ENCODE measurements at regions not wholly inside any gene's neighbourhood (a gene's known extent, or its start where the extent isn't known, plus 50 kb on each side); places are given as distances from the start of the nearest gene placed in this dataset.

- Histone ChIP-seq H3K23ac (ENCODE audit: insufficient read length) (no peak overlapping the region), H3K4me2 (ENCODE audit: insufficient read depth in 1 of 2, low read depth in 2 of 2, low read length in 2 of 2) (no peak overlapping the region), H3K36me3 (ENCODE audit: control insufficient read depth in 2 of 4, insufficient read depth in 4 of 4, low read length in 3 of 4) (no peaks in the 10 kb centered on the region), H3K9me3 (ENCODE audit: insufficient read depth in 2 of 2, low read depth in 1 of 2, low read length in 1 of 2) (no peaks in the 10 kb centered on the region), H3K27ac (ENCODE audit: low read depth, low read length) (no peak overlapping the region), H4K20me1 (replicated peaks in 1 of 2; ENCODE audit: control insufficient read depth in 1 of 2, insufficient read depth in 2 of 2, low read length in 2 of 2) (no peaks in the 10 kb centered on the region), H4K91ac (replicated peaks; ENCODE audit: insufficient read length, low read length) (no peak overlapping the region), H2BK120ac (replicated peaks; ENCODE audit: low read depth, low read length) (no peak overlapping the region), H3K56ac (replicated peaks; ENCODE audit: insufficient read length, low read depth, low read length) (no peak overlapping the region), H3K9ac (replicated peaks in 1 of 4; ENCODE audit: extremely low read depth in 1 of 4, low read depth in 3 of 4, low read length in 3 of 4) (no peak overlapping the region), H3K4ac (replicated peaks; ENCODE audit: insufficient read length, low read depth, low read length) (no peak overlapping the region), H2BK20ac (ENCODE audit: low read length) (no peak overlapping the region), H3K79me1 (ENCODE audit: low read depth, low read length) (no peaks in the 10 kb centered on the region), H3K4me1 (replicated peaks in 1 of 4; ENCODE audit: control insufficient read depth in 3 of 4, insufficient read depth in 4 of 4, low read length in 3 of 4) (no peaks in the 10 kb centered on the region), H3K14ac (ENCODE audit: insufficient read length) (no peak overlapping the region), H3K18ac (ENCODE audit: extremely low read depth, low read length) (no peak overlapping the region), H2BK5ac (ENCODE audit: low read depth, low read length) (no peak overlapping the region), H3K79me2 (ENCODE audit: control insufficient read depth in 1 of 2, insufficient read depth in 2 of 2, low read length in 2 of 2) (no peaks in the 10 kb centered on the region), H2AFZ (ENCODE audit: low read length) (no peak overlapping the region), H3K4me3 (ENCODE audit: extremely low read depth in 1 of 4, insufficient read depth in 2 of 4, low read depth in 3 of 4, low read length in 4 of 4) (no peak overlapping the region), H3K27me3 (replicated peaks in 1 of 4; ENCODE audit: control insufficient read depth in 3 of 4, extremely low read depth in 1 of 4, insufficient read depth in 3 of 4, low read length in 3 of 4) (no peaks in the 10 kb centered on the region), H3K23me2 (ENCODE audit: low read depth, low read length) (no peaks in the 10 kb centered on the region), H2BK12ac (ENCODE audit: low read depth, low read length) (no peak overlapping the region), H2BK15ac (ENCODE audit: low read length) (no peak overlapping the region), H4K5ac (ENCODE audit: insufficient read length, low read depth, low read length) (no peak overlapping the region), H2AK5ac (ENCODE audit: low read depth, low read length) (no peak overlapping the region), H4K8ac (ENCODE audit: extremely low read depth, insufficient read depth, low read length) (no peak overlapping the region)
- TF ChIP-seq NRF1 (IDR thresholded peaks at IDR 0.05; ENCODE audit: low read depth, low read length) (no peak), EP300 (IDR thresholded peaks at IDR 0.05; ENCODE audit: borderline replicate concordance in 1 of 2, low read depth in 2 of 2, low read length in 2 of 2) (no peak), HDAC2 (IDR thresholded peaks at IDR 0.05; ENCODE audit: borderline replicate concordance in 1 of 2, low read depth in 2 of 2, low read length in 2 of 2) (no peak), SAP30 (IDR thresholded peaks at IDR 0.05; ENCODE audit: insufficient read depth, insufficient replicate concordance, low read length) (no peak), RXRA (IDR thresholded peaks at IDR 0.05; ENCODE audit: insufficient read depth, low read depth, low read length) (no peak), PHF8 (conservative IDR thresholded peaks at IDR 0.05; ENCODE audit: low read depth, low read length) (no peak), TEAD4 (IDR thresholded peaks at IDR 0.05; ENCODE audit: low read depth, low read length) (no peak), KDM4A (IDR thresholded peaks at IDR 0.05; ENCODE audit: low read depth, low read length, severe bottlenecking) (no peak), MAFK (IDR thresholded peaks at IDR 0.05; ENCODE audit: low read depth, low read length) (no peak), SIX5 (IDR thresholded peaks at IDR 0.05; ENCODE audit: low read depth, low read length) (no peak)
- ChIA-PET CTCF (ENCODE audit: partially characterized antibody) (no interaction called here), POLR2A (ENCODE audit: partially characterized antibody) (no interaction called here)
- no peak for DNase-seq (ENCODE audit: low read depth in 1 of 2, low spot score in 2 of 2)
- WGBS, 2 experiments (ENCODE audit: extremely low coverage in 1 of 2, insufficient coverage in 1 of 2, insufficient read length in 1 of 2, insufficient replicate concordance in 2 of 2, low coverage in 1 of 2, low lambda C conversion rate in 2 of 2, missing lambda C conversion rate in 1 of 2) = 81% methylated on average over 3 of the region's 3 CpGs; no CpG with 5 or more reads in 1 of the 2 experiments
- FAIRE-seq = no peak
Measured at GRCh38 chr3:197392961-197393360, 94.5 kb upstream of the DLG1 start.

Measured in H1 (cell line).